Urinary bladder (tissue), 4 donors: ENCODE measurements at regions not wholly inside any gene's neighbourhood (a gene's known extent, or its start where the extent isn't known, plus 50 kb on each side); places are given as distances from the start of the nearest gene placed in this dataset. TPM values are rescaled to one million over a fixed set of nuclear protein-coding genes. Genes with fewer than 3 reads are reported as not detected.

Experiments
- DNase-seq: peaks from one replicate; pipeline ENCODE4 v3.0.0-alpha.2; 2015; ENCODE audit errors: extremely low spot score
- H3K27ac ChIP-seq: one replicate; pipeline ENCODE4 v1.5.1; 2013; ENCODE audit warnings: low read depth, mild to moderate bottlenecking, moderate library complexity
- H3K36me3 ChIP-seq: one replicate; pipeline ENCODE4 v1.6.1; 2013; ENCODE audit warnings: mild to moderate bottlenecking, moderate library complexity; ENCODE audit not compliant: insufficient read depth
- H3K4me1 ChIP-seq: one replicate; pipeline ENCODE4 v1.6.1; 2013; ENCODE audit warnings: mild to moderate bottlenecking, moderate library complexity; ENCODE audit not compliant: insufficient read depth
- H3K4me3 ChIP-seq: one replicate; pipeline ENCODE4 v1.5.1; 2013; ENCODE audit warnings: low read depth, low read length
- WGBS: extraction: QIAGEN DNeasy Blood & Tissue Kit; methylation state at CpG from one replicate; pipeline ENCODE4 v1.1.7; 2013; 5-methylcytosine and 5-hydroxymethylcytosine counted together
- small RNA-seq: library from RNA; depleted of rRNA; stranded (forward); fragments of <200 nt; gene quantifications from one replicate; pipeline ENCODE3, GENCODE V24; 2014
- donor health status: healthy with polysubstance abuse.
- donor health status: healthy.

GRCh38 chr11:87399341-87399740, 361.6 kb downstream of the TMEM135 start:
- no peak for DNase-seq
- H3K4me3 ChIP-seq = no peak overlapping the region
- no peaks in the 10 kb centered on the region for H3K4me1 ChIP-seq

DNA sequence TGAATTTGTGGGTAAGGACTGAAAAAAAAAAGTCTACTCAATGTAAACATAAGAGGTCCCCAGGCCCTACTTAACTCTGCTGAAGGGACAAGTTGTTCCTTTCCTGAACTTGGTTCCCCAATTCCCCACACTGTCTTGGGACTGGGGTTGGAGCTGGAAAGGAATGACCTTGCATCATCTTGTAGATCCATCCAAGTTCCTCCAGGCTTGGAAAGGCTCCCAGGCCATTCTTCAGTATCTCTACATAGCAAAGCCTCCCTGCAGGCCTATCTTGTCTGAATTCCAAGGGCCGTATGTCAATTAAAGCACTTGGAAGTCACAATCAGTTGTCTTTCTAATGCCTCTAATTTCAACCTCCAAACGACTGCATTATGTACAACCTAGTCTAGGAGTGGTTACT, 361.2 kb downstream of the TMEM135 start:
- WGBS = 48% methylated on average over 2 of the region's 2 CpGs
- no peak overlapping the region for H3K4me3 ChIP-seq
- peaks cover 1% of the 10 kb centered on the region for H3K36me3 ChIP-seq
- no peak for DNase-seq
- H3K27ac ChIP-seq = no peak overlapping the region
- no peaks in the 10 kb centered on the region for H3K4me1 ChIP-seq

More at GRCh38 chr11:87399341-87399740, 361.6 kb downstream of the TMEM135 start:
- H3K36me3 ChIP-seq = peaks cover 1% of the 10 kb centered on the region
- H3K27ac ChIP-seq = no peak overlapping the region

DNA sequence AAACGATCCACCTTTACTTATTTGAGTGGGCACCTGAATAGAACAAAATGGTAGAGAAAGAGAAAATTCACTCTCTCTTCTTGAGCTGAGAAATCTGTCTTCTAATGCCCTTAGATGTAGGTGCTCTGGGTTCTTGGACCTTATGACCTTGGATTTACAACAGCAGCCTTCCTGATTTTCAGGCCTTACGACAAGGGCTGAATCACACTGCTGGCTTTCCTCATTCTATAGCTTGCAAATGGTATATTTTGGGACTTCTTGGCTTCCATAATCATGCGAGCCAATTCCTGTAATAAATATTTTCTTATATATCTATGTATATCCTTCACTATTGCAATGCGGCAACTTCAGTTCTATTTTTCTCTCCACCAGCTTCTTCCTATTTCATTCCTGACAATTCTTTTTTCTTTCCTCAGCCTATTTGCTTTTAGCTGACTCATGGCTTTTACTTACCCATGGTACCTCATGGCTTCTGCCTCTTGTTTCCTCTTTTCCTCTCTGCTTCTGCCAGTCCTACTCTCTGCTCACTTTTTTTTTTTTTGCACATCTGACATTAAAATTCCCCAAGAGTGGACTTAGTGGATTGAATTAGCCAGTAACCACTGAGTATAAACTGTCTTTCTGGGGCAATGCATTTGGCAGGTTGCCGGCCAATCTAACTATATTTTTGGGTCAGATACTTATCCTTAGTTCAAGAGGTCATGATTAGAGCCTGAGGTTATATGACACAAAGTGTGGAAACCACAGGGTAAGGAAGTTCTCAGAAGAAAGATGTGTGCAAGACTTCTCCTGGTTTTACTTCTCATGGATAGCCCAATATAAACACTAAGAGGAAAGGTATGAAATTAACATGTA, 359.5 kb downstream of the TMEM135 start:
- H3K27ac ChIP-seq = no peak overlapping the region
- no peak for DNase-seq
- H3K36me3 ChIP-seq = peaks cover 1% of the 10 kb centered on the region
- H3K4me1 ChIP-seq = no peaks in the 10 kb centered on the region
- no peak overlapping the region for H3K4me3 ChIP-seq
- WGBS = 86% methylated on average over 5 of the region's 5 CpGs

GRCh38 chr11:87394924-87395323, 357.2 kb downstream of the TMEM135 start:
- DNase-seq = no peak
- Histone ChIP-seq H3K36me3 (peaks cover 1% of the 10 kb centered on the region), H3K4me1 (no peaks in the 10 kb centered on the region), H3K27ac (no peak overlapping the region), H3K4me3 (no peak overlapping the region)
- WGBS = 93% methylated on average over 1 of the region's 1 CpG

DNA sequence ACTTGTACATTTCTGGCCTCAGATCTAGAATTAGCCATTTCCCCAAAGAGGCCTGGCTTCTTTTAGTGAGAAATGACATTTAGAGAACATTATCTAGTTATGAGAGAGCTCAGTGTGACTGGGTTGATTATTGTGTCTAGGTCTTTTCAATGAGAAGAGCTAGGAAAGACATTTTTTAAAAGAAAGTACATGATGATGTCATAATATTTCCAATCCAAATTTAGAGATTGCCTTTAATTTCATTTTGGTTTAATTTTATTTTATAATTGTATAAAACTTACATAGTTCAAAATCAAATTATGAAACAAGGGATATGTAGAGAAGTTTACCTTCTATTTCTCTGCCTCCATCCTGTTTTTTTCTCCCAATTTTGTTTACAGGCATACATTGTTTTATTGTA, 354.9 kb downstream of the TMEM135 start:
- H3K27ac ChIP-seq = no peak overlapping the region
- no peaks in the 10 kb centered on the region for H3K4me1 ChIP-seq
- no peak for DNase-seq
- H3K36me3 ChIP-seq = peaks cover 1% of the 10 kb centered on the region
- H3K4me3 ChIP-seq = no peak overlapping the region

DNA sequence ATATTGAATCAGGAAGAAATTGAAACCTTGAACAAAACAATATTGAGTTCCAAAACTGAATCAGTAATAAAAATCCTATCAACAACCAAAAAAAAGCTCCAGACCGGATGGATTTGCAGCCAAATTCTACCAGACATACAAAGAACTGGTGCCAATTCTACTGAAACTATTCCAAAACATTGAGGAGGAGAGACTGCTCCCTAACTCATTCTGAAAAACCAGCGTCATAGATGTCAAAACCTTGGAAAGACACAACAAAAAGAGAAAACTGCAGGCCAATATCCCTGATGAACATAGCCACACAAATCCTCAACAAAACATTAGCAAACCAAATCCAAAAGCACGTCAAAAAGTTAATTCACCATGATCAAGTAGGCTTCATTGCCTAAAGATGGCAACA, 353.8 kb downstream of the TMEM135 start:
- Histone ChIP-seq H3K4me1 (no peaks in the 10 kb centered on the region), H3K36me3 (no peaks in the 10 kb centered on the region), H3K27ac (no peak overlapping the region), H3K4me3 (no peak overlapping the region)
- 47% methylated on average over 3 of the region's 3 CpGs for WGBS
- DNase-seq = no peak

- Histone ChIP-seq H3K4me1 (no peaks in the 10 kb centered on the region), H3K4me3 (no peak overlapping the region), H3K27ac (no peak overlapping the region), H3K36me3 (no peaks in the 10 kb centered on the region)
- WGBS = 69% methylated on average over 4 of the region's 4 CpGs
- no peak for DNase-seq
Observed at GRCh38 chr11:87384078-87384729, 346.5 kb downstream of the TMEM135 start.

- no peaks in the 10 kb centered on the region for H3K36me3 ChIP-seq
- no peaks in the 10 kb centered on the region for H3K4me1 ChIP-seq
- DNase-seq = no peak
- 60% methylated on average over 4 of the region's 4 CpGs for WGBS
- no peak overlapping the region for H3K4me3 ChIP-seq
- H3K27ac ChIP-seq = no peak overlapping the region
Observed at GRCh38 chr11:87374038-87374807, 336.5 kb downstream of the TMEM135 start.

Small RNA genes in the stretch of these regions (small RNA-seq; reads per million reads assigned to genes)
- not detected for gene AP000676.1
- not detected for gene RF00026
- gene RNU6-1135P = not detected
